ENCODE measurements at regions not wholly inside any gene's neighbourhood (a gene's known extent, or its start where the extent isn't known, plus 50 kb on each side); places are given as distances from the start of the nearest gene placed in this dataset.

DNA sequence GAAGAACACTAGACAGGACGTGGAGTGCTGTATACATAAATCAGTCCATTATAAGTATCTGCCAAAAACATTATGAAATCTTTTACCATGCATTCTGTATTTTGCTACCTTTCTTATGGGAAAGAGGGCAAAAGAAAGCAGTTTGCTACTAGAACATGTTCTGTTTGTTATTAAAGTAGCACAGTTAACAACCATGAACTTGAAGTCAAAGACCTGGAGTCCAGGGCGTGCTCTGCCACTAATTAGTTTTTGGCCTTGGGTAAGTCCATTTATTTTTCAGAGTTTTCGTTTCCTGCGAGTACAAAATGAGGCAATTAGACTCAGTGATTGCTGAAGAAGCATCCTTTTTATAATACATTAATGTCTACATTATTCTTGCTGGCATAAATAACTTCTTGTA is 143.3 kb upstream of the AGTR1 start:
- TF ChIP-seq EP300 (IDR thresholded peaks at IDR 0.05; ENCODE audit: borderline replicate concordance) = no peak
- TF ChIP-seq, protein P1, sequence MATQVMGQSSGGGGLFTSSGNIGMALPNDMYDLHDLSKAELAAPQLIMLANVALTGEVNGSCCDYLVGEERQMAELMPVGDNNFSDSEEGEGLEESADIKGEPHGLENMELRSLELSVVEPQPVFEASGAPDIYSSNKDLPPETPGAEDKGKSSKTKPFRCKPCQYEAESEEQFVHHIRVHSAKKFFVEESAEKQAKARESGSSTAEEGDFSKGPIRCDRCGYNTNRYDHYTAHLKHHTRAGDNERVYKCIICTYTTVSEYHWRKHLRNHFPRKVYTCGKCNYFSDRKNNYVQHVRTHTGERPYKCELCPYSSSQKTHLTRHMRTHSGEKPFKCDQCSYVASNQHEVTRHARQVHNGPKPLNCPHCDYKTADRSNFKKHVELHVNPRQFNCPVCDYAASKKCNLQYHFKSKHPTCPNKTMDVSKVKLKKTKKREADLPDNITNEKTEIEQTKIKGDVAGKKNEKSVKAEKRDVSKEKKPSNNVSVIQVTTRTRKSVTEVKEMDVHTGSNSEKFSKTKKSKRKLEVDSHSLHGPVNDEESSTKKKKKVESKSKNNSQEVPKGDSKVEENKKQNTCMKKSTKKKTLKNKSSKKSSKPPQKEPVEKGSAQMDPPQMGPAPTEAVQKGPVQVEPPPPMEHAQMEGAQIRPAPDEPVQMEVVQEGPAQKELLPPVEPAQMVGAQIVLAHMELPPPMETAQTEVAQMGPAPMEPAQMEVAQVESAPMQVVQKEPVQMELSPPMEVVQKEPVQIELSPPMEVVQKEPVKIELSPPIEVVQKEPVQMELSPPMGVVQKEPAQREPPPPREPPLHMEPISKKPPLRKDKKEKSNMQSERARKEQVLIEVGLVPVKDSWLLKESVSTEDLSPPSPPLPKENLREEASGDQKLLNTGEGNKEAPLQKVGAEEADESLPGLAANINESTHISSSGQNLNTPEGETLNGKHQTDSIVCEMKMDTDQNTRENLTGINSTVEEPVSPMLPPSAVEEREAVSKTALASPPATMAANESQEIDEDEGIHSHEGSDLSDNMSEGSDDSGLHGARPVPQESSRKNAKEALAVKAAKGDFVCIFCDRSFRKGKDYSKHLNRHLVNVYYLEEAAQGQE (IDR thresholded peaks at IDR 0.05; ENCODE audit: low read depth) = no peak
- TF ChIP-seq MAX (IDR thresholded peaks at IDR 0.05) = no peak
- TF ChIP-seq NFIC (IDR thresholded peaks at IDR 0.05) = no peak
- no peak for TF ChIP-seq CEBPB (IDR thresholded peaks at IDR 0.05)
- no peak for TF ChIP-seq RAD21 (IDR thresholded peaks at IDR 0.05; ENCODE audit: low read depth)
- TF ChIP-seq CREB1 (IDR thresholded peaks at IDR 0.05; ENCODE audit: low read depth) = no peak
- TF ChIP-seq YY1 (IDR thresholded peaks at IDR 0.05; ENCODE audit: low read depth) = no peak
- TF ChIP-seq ZBTB7A (IDR thresholded peaks at IDR 0.05; ENCODE audit: low read depth) = no peak
- TF ChIP-seq, protein P2, sequence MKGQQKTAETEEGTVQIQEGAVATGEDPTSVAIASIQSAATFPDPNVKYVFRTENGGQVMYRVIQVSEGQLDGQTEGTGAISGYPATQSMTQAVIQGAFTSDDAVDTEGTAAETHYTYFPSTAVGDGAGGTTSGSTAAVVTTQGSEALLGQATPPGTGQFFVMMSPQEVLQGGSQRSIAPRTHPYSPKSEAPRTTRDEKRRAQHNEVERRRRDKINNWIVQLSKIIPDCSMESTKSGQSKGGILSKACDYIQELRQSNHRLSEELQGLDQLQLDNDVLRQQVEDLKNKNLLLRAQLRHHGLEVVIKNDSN (IDR thresholded peaks at IDR 0.05) = no peak
- TF ChIP-seq EGR1 (IDR thresholded peaks at IDR 0.05) = no peak
- no peak for TF ChIP-seq TEAD4 (IDR thresholded peaks at IDR 0.05)
- no peak for TF ChIP-seq FOXM1 (IDR thresholded peaks at IDR 0.05; ENCODE audit: borderline replicate concordance, low read depth)
- no peak for TF ChIP-seq TAF1 (IDR thresholded peaks at IDR 0.05; ENCODE audit: low read depth)
